ENCODE measurements at regions not wholly inside any gene's neighbourhood (a gene's known extent, or its start where the extent isn't known, plus 50 kb on each side); places are given as distances from the start of the nearest gene placed in this dataset.
"Not testable (repeated sequence)": the region's sequence is repeated elsewhere in the genome, so short reads cannot be mapped to it uniquely, and the experiment has no call there.

- ATAC-seq (no peak), DNase-seq (no peak)
- intact Hi-C loops (cut with DNase I, micrococcal nuclease) = no loop called here
These were observed 483.1 kb upstream of the ERCC4 start for GRCh38 chr16:13436641-13437412.

- intact Hi-C loops (cut with DNase I, micrococcal nuclease) = no loop called here
- DNase-seq (no peak), ATAC-seq (no peak)
These were observed 482.6 kb upstream of the ERCC4 start for GRCh38 chr16:13437413-13437795.

GRCh38 chr16:13438064-13438463, 481.9 kb upstream of the ERCC4 start:
- intact Hi-C loops (cut with DNase I, micrococcal nuclease) = no loop called here
- ATAC-seq = no peak

GRCh38 chr16:13439766-13440165, 480.2 kb upstream of the ERCC4 start:
- ATAC-seq = no peak
- intact Hi-C loops (cut with DNase I, micrococcal nuclease) = no loop called here
- DNase-seq = no peak

More at GRCh38 chr16:13438064-13438463, 481.9 kb upstream of the ERCC4 start:
- no peak for DNase-seq

GRCh38 chr16:13441675-13442074, 478.3 kb upstream of the ERCC4 start:
- DNase-seq (no peak), ATAC-seq (no peak)
- intact Hi-C loops (cut with DNase I, micrococcal nuclease) = no loop called here

- ATAC-seq (no peak), DNase-seq (no peak)
- intact Hi-C loops (cut with DNase I, micrococcal nuclease) = no loop called here
These were observed 471.6 kb upstream of the ERCC4 start for GRCh38 chr16:13448346-13448745.

- no peak for ATAC-seq
- intact Hi-C loops (cut with DNase I, micrococcal nuclease) = no loop called here
- DNase-seq = no peak
These were observed 466.6 kb upstream of the ERCC4 start for GRCh38 chr16:13453325-13453724.

GRCh38 chr16:13453938-13454553, 465.9 kb upstream of the ERCC4 start:
- intact Hi-C loops (cut with DNase I, micrococcal nuclease) = no loop called here
- DNase-seq = peak in 1 of 2 donors; percentile 11
- no peak for ATAC-seq

GRCh38 chr16:13463619-13464018, 456.3 kb upstream of the ERCC4 start:
- intact Hi-C loops (cut with DNase I, micrococcal nuclease) = no loop called here
- ATAC-seq (no peak), DNase-seq (no peak)

GRCh38 chr16:13471036-13471435, 448.9 kb upstream of the ERCC4 start:
- intact Hi-C loops (cut with DNase I, micrococcal nuclease) = no loop called here

GRCh38 chr16:13478991-13479390, 441.0 kb upstream of the ERCC4 start:
- DNase-seq (no peak), ATAC-seq (no peak)
- intact Hi-C loops (cut with DNase I, micrococcal nuclease) = no loop called here

More at GRCh38 chr16:13471036-13471435, 448.9 kb upstream of the ERCC4 start:
- no peak for ATAC-seq
- no peak for DNase-seq

- DNase-seq (no peak), ATAC-seq (no peak)
- intact Hi-C loops (cut with DNase I, micrococcal nuclease) = no loop called here
These were observed 440.4 kb upstream of the ERCC4 start for GRCh38 chr16:13479549-13479948.

GRCh38 chr16:13480801-13481200, 439.2 kb upstream of the ERCC4 start:
- ATAC-seq (no peak), DNase-seq (no peak)
- intact Hi-C loops (cut with DNase I, micrococcal nuclease) = no loop called here

GRCh38 chr16:13483121-13483520, 436.8 kb upstream of the ERCC4 start:
- ATAC-seq = no peak
- intact Hi-C loops (cut with DNase I, micrococcal nuclease) = no loop called here

GRCh38 chr16:13489416-13489815, 430.5 kb upstream of the ERCC4 start:
- DNase-seq; ATAC-seq; intact Hi-C loops (cut with DNase I, micrococcal nuclease): not testable (repeated sequence)

More at GRCh38 chr16:13483121-13483520, 436.8 kb upstream of the ERCC4 start:
- no peak for DNase-seq

GRCh38 chr16:13492046-13492445, 427.9 kb upstream of the ERCC4 start:
- ATAC-seq = no peak
- DNase-seq = no peak
- intact Hi-C loops (cut with DNase I, micrococcal nuclease) = no loop called here

- intact Hi-C loops (cut with DNase I, micrococcal nuclease) = no loop called here
- no peak for DNase-seq
- ATAC-seq = no peak
These were observed 415.9 kb upstream of the ERCC4 start for GRCh38 chr16:13503960-13504635.

- DNase-seq = no peak
- no peak for ATAC-seq
- intact Hi-C loops (cut with DNase I, micrococcal nuclease) = no loop called here
These were observed 412.4 kb upstream of the ERCC4 start for GRCh38 chr16:13507530-13507929.

GRCh38 chr16:13510425-13511151, 409.4 kb upstream of the ERCC4 start:
- intact Hi-C loops (cut with DNase I, micrococcal nuclease) = no loop called here
- ATAC-seq (no peak), DNase-seq (no peak)
